Right lung (tissue), 2 donors: ENCODE measurements at regions not wholly inside any gene's neighbourhood (a gene's known extent, or its start where the extent isn't known, plus 50 kb on each side); places are given as distances from the start of the nearest gene placed in this dataset.

Source experiments
- DNase-seq, 2 donors: peaks; one replicate each; pipeline ENCODE4 v3.0.0-alpha.2; 2013

DNA sequence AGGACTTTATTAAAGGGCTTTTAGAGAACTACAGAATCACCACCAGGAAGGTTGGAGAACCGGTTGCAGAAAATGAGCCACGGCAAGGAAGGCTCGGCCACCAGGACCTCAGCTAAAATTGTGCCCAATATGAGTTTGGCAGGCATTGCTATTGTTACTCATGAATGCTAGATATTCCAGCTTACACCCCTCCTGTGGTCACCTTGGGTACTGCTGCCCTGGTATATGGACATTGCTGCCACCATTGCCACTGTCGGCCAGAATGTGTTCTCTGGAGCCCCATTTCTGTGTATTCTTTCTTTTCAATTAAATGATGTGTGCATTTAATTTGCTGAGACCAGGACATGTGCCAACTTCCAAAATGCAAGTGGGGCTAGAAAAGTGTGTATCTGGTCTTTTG is 626.7 kb upstream of the BOD1L1 start:
- DNase-seq, result no peak

DNA sequence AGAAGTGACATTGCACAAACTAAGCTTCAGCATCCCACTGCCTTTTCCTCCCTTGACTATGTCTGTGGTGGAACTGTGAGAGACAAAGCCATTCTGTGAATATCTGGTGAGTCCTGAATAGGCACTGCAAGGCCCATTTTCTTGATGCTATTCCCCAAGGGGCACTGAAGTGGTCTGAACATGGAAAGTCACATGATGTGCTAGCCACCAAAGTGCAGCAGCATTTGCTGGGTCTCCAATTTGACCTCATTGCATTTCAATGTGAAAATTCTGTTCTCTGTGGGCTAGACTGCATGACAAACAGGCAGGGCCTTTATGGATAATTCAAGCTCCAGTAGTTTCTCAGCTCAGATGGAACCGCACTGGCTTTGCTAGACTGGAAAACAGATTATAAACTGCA is 627.4 kb upstream of the BOD1L1 start:
- DNase-seq, result no peak

DNA sequence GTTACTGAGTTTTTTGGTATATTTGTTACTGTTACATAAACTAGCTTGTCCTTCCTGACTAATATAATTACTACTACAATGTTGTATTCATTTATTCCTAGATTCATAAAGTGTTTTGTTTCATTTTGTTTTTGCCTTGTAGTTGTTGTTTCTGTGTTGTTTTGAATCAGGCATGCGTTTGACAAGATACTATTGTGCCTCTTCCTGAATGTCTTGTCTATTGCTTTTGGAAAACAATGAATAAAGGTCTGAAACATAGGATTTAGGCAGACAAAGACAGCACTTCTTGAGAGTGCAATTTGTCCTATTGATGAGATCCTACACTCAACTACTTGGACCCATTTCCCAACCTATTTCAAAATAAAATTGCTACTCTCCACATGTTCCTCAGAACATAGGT is 630.4 kb upstream of the BOD1L1 start:
- no peak for DNase-seq

DNA sequence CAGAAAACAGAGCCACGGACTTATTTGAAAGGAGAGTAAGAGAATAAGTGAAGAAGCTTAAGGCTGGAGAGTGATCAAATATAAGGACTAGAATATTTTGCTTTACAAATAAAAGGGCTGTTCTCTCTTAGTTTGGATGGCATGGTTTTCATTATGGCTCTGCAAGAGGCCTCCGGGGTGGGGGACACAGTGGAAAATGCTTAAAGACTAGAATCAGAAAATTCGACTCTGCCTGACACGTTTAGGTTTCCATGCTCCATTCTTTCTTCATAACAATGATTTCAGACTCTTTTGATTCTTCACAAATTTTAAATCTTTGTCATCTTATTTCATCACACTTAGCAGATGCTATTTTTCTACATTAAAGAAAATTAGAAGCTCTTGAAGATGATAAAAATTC is 632.4 kb upstream of the BOD1L1 start:
- no peak for DNase-seq

DNA sequence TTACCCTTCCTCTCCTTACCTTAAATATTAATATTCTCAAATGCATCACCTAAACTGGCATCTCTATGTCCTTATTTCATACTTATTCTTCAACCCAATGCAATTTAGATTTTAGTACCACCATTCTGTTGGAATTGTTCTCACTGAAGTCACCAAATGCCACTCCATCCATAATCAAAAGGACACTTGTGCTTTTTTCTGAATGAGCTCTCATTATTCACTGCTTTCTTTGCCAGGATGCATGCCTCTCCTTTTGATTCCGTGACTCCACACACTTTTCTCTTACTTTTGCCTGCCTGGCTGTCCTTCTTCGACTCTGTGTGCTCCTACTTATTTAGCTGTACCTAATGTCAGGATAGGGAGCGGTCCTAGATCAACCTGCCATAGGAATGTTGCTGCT is 633.1 kb upstream of the BOD1L1 start:
- DNase-seq, result no peak

DNA sequence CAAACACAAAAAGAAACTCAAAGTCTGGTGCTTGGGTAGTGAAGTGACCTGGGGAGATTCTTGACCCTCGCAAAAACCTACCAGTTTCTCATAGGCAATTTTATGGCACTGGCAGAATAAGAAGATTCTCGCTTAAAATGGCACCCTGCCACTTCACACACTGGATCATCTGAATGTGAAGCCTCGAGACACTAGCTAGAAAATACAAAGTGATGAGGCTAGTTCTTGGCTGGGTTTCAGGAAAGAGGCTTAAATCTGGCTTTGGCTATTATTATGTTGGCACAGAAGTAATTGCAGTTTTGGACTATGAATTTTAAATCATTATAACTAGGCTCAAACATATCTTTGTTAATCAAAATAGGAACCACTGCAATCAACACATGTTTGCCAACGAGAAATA is 634.7 kb upstream of the BOD1L1 start:
- no peak for DNase-seq

DNA sequence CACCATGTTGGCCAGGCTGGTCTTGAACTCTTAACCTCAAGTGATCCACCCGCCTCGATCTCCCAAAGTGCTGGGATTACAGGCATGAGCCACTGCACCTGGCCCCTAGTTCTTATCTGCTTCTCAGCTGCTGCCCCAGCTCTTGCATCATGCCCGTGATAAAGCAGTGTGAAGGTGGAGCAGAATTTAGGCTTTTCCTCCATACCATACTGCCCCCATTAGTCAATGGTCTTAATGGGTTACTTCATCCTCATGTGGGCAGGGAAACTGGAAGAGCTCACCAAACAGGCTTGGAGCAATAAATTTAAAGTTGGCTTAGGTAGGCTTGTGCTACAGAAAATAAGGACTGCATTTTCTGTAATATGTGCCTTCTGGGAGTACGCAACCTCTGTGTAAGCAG is 636.9 kb upstream of the BOD1L1 start:
- DNase-seq, result no peak

DNA sequence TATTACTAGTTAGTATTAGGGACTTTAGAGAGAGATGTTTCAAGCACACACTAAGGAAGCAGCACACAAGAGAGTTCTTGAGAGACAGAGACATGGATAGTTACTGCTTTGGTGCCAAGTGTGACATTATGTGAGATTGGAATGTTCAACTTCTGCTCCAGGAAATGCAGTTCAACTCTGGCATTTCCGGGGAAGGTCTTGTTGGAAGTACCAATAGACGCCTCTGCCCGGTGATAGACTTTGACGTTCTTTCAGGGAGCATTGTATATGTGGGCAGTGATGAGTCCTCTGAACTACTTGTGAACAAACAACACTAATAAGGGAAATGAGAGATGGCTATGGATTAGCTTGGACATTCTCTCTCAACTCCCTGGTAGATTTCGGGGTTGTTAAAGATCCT is 638.1 kb upstream of the BOD1L1 start:
- no peak for DNase-seq

DNA sequence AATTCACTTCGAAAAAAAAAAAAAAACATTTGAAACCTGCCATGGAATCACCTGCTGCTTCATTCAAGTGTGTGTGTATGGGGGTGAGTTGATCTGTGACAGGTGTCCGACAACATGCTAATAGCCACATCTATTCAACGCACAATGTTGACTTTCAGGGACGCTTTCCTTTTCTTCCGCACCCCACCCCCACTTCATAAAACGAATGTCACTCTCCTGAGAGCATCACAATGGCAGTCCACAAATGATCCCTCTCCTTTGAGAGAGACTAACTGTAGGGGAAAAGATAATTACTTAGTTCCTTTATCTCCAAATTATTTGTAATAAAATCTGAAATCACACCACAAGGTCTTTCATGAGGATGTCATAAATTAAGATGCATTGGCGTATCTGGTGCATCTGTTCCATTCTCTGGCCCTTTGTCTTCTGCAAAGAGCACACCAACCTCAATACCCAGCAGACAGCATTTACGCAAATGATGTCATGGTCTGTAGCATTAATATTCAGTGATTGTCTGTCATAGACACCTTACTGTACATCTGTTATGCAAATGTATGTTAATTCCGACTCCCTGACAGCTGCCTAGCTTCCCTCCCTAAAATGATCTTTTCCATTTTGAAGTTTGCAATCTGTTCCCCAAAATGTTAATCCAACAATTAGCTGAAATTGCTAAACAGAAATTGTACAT is 640.0 kb upstream of the BOD1L1 start:
- DNase-seq, result no peak

DNA sequence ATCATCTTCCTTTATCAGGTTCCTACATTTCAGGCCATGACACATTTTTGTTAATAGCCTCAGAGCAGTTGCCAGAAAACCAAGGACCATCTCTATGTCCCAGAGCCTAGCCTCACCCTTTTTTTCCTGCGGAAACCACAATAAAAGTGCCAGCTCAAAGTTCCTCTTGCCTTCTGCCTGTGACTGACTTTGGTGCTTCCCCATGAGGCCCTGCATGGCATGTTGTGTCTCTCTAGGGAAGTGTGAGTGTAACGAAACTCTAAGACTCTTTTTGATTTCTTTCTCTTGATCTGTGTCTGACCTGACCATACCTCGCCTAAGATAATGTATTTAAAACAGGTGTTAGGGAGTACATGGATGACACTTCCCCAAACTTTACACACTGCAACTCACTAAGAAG is 642.3 kb upstream of the BOD1L1 start:
- no peak for DNase-seq

DNA sequence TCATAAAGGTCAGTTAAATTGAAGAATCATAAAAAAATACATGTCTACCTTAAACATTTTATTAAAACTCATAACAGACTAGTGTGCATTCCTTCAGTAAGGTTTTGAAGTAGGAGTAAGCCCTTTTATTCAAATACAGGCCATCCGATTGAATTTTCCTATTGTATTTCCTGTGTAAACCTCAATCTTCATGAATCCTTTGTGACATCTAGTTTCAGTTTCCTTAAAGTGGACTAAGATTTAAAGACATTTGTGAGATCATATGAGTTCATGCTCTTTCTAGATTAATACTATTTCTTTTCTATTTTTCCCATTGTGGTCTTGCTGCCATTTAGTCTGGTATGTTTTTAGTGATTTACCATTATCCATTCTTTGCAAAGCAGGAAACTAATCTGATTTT is 644.7 kb upstream of the BOD1L1 start:
- DNase-seq, result no peak

DNA sequence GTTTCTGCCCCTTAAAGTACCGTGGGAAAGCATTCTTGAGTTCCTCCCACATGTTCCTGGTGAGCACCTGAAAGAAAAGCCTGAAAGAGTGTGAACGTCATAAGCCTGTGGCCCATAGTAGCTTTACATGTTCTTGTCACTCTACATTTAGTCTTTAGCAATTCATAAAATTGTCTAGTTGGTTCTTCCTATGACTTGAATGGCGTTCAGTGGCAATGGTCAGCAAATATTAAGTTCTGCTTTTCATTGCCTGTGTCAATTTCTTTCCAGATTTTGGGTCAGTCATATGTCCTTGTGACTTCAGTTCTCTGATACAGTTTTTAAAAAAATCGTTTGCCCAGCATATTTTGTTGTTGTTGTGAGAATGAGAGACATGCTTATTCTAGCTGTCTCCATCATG is 650.0 kb upstream of the BOD1L1 start:
- DNase-seq, result no peak

DNA sequence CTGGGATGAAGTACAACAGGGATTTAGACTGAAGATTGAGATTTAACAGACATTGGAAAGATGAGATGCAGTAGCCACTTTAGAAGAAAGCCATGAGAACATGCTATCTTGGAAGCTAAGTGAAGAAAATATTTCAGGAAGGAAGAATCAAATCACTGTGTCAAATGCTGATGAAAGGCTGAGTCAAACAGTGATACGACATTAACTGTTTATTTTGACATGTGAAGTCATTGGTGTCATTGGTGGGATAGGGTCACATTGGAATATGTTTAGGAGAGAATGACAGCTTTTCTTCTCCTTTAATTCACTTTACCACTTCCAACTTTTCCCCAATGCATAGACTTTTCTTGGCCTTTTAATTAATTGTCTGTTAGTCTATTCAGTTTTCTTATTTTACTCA is 653.0 kb upstream of the BOD1L1 start:
- DNase-seq, result no peak

DNA sequence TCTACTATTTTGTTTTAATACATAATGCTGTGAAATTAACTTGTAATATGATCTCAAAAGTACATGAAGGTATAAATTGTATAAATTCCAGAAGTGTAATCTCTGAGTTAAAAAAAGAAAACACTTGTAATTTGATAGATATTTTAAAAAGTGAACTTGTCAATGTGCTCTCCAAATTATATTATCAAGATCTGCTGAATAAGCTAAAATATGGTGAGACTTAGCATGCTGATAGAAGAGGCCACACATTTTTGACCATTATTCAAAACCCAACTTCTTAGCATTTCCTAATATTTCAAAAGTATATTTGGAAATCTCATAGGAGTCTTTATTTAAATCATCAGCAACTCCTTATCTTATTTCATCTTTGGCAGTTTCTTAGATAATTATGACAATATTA is 657.1 kb upstream of the BOD1L1 start:
- DNase-seq, result no peak

DNA sequence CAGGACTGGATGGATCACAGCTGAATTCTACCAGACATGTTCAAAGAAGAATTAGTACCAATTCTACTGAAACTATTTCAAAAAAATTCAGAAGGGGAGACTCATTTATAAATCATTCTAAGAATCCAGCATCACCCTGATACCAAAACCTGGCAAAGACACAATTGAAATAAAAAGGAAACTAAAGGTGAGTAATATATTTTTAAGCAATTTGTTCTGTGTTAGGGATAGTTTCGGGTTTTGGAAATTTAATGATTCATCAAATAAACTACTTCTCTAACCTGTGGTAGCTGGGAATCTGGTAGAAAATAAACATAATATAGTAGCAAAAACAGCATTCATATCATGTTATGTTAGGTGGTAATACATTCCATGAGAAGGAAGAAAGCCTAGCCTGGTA is 662.2 kb upstream of the BOD1L1 start:
- DNase-seq, result no peak

DNA sequence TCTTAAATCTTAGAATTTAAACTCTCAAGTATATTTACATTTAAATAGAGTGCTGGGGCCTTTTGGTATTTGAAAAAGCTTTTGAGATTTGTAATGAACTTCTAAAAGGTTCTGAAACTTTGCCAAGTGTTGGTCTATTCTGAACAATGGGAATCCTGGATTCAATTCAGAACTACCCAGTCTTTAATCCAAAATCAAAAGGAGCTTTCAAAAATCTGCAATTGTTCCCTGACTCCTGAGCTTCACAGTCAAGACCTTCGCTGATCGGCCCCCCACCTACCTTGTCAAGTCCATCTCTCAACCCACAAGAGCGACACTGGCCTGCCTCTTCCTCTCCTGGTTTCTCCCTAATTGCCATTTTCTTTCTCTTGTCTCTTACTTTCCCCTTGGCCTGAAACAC is 666.1 kb upstream of the BOD1L1 start:
- DNase-seq, result no peak

DNA sequence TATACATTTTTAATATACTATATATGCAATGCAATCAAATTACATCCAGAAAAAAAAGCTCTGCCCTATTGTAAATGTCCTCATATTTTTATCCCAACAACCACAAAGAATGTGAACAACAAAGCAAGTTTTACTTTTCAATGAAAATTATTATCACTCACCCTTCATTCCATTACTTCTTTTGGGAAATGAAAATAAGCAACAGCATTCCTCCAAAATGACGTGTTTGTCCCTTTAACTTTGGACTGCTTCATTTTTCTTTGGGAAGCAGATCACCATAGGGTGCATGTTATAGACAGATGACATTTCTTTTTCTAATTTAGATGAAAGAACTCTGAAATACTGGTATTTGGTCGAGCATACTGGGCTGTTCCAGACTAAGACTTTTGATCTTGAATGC is 667.1 kb upstream of the BOD1L1 start:
- no peak for DNase-seq

DNA sequence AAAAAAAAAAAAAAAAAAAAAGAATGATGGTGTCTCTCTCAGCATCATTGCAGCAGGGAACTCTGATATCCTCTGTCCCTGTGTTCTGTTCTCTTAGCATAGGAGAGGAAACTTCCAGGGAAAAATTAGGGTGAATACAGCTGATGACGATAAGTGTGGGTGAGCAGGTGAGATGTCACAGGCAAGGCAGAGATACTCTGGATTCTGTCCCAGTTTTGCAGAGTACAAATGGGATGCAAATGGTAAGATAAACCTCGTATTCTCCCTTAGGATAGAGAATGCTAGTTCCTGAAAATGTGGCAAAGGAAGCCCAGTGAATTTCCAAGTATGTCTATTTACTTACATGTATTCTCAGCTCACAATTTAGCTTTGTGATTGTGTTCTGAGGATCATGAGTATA is 671.6 kb upstream of the BOD1L1 start:
- DNase-seq, result no peak

DNA sequence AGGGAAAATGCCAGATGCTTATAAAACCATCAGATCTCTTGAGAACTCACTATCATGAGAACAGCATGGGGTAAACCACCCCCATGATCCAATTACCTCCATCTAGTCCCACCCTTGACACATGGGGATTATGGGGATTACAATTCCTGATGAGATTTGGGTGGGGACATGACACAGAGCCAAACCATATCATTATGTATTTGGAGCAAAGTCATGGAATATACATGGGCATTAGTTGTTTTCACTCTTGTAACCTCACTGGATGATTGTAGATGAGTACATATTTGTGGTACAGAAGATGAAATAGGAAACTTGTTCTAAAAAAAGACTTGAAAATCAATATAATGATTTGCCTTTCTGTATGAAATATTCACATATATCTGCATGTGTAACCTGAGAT is 674.5 kb upstream of the BOD1L1 start:
- no peak for DNase-seq

DNA sequence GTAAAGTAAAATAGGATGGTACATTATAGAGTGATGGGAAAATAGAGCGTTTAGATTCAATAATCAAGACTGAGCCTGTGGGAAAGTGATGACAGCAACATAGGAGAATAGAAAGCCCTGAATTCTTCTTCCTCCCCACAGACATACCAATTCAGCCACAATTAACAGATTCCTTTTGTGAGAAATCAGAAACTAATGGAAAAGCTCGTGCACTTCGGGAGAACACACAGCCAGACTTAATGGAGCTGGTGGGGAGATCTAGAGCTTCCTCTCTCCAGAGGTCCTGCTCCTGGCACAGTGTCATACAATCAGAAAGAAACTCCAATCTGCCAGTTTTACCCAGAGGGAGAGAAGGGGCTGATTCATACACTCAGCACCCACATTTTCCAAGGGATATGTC is 676.3 kb upstream of the BOD1L1 start:
- no peak for DNase-seq

DNA sequence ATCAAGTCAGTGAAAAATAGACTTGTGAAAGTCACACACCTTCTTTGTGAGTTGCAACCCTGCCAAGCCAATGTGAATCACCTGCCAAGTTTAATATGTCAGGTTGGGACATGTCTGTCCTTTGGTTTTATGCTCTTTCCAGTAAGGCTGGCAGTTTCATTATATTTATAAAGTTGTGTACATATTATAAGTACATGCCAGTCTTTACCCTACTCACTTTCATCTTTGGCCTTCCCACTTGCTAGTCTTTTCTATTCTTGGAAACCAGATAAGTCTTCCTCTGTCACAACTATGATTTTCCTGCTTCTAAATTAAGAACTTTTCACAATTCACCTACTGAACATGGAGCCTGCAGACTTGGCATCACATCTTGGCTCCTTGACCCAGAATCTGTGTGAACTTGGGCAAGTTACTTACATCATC is 680.7 kb upstream of the BOD1L1 start:
- no peak for DNase-seq

DNA sequence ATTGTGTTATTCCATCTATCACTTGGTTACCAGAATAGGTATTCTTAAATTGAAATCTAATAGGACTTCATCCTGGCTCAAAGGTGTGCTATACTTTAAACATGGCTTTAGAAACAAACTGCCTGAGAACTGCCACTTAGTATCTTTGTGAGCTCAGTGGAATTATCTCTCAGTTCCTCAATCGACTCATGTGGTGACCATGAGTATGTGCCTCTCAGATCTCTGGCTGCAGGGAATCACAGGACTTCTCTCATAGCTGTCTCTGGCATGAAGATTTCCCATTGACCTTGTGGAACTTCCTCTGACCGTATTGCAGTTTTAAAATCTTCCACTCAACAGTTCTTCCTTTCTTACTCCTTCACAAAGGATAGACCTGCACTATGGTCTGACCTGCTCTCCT is 681.9 kb upstream of the BOD1L1 start:
- DNase-seq, result no peak

DNA sequence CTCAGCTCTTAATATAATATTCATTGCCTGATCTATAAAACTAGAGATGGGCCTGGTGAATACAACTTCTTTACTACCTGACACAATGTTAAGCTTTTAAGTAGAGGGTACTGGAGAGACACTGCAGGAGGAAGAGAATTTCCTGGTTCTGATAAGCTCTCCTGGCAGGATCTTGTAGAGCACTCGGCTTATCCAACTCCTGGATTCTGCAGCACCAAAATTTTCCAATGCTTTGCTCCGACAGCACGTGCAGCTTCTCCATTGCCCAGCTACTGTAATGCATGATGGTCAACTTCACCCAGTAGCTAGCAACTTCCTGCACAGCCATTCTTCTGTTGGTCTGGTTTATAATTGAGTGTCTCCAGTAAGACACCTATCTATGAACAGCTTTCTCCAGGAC is 686.2 kb upstream of the BOD1L1 start:
- DNase-seq, result no peak

DNA sequence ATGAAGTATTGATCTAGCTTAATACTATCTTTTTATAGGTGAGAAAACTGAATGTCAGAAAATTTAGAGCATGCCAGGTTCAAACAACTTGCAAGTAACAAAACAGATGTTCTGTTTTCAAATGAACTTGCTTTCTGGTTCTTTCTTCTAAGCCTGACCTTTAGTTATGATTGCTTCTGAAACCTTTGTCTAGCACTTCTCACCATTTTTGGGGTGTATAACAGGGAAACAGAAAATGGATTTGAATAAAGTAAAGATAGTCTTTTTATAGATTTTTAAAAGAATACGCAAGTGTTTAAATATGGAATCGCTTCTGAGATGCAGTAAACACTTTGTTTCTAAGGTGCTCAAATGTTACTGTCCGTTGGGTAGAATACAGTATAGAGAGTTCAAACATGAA is 687.2 kb upstream of the CPEB2 start:
- DNase-seq, result no peak

DNA sequence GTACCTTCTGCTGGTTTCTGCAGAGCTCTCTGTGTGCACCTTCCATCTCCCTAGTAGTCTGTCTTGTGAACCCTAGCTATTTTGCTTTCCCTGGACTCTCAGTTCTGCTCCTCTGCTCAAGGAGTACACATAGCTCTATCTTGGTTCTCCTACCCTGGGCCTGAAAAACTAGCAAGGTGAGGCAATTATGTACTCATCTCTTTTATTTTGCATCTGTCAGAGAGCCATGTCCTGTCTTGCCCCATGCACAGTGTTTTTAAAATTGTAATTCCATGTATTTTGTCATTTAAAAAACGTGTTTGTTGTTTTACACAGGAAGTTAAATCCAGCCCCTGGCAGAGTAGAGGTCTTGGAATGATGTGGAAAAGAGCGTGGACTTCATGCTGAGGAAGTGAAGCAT is 684.9 kb upstream of the CPEB2 start:
- no peak for DNase-seq
